ENCODE measurements at regions not wholly inside any gene's neighbourhood (a gene's known extent, or its start where the extent isn't known, plus 50 kb on each side); places are given as distances from the start of the nearest gene placed in this dataset.

GRCh38 chr1:118504221-118504644, 319.2 kb upstream of the SPAG17 start:
- Histone ChIP-seq H3K36me3 (replicated peaks; ENCODE audit: insufficient read depth, low read depth) (no peaks in the 10 kb centered on the region), H4K20me1 (ENCODE audit: insufficient read depth, poor library complexity, severe bottlenecking) (no peaks in the 10 kb centered on the region), H3K4me2 (no peak overlapping the region), H2AFZ (no peak overlapping the region), H3K4me1 (ENCODE audit: insufficient read depth) (no peaks in the 10 kb centered on the region), H3K9me2 (replicated peaks; ENCODE audit: insufficient read depth) (no peaks in the 10 kb centered on the region), H3K9me3 (ENCODE audit: low read depth) (no peaks in the 10 kb centered on the region), H3K27me3 (no peaks in the 10 kb centered on the region), H3K4me3 (no peak overlapping the region), H3K27ac (no peak overlapping the region), H3K79me2 (no peaks in the 10 kb centered on the region)
- DNase-seq (ENCODE audit: low spot score) = no peak
- 17% methylated on average over 2 of the region's 2 CpGs for WGBS (ENCODE audit: low lambda C conversion rate, missing lambda C conversion rate)
- no peak for TF ChIP-seq EZH2phosphoT487 (IDR thresholded peaks at IDR 0.05; ENCODE audit: low read depth, severe bottlenecking, unreplicated experiment)
- TF ChIP-seq EZH2 (IDR thresholded peaks at IDR 0.05; ENCODE audit: borderline replicate concordance) = no peak
- no peak for TF ChIP-seq CTCF (IDR thresholded peaks at IDR 0.05; ENCODE audit: poor library complexity)

GRCh38 chr1:118503752-118504151, 318.7 kb upstream of the SPAG17 start:
- no peak for DNase-seq (ENCODE audit: low spot score)
- no peaks in the 10 kb centered on the region for H3K4me1 ChIP-seq (ENCODE audit: insufficient read depth)
- no peak overlapping the region for H2AFZ ChIP-seq
- H3K9me3 ChIP-seq (ENCODE audit: low read depth) = no peaks in the 10 kb centered on the region
- TF ChIP-seq CTCF (IDR thresholded peaks at IDR 0.05; ENCODE audit: poor library complexity) = no peak
- TF ChIP-seq EZH2 (IDR thresholded peaks at IDR 0.05; ENCODE audit: borderline replicate concordance) = no peak
- no peak for TF ChIP-seq EZH2phosphoT487 (IDR thresholded peaks at IDR 0.05; ENCODE audit: low read depth, severe bottlenecking, unreplicated experiment)
- no peaks in the 10 kb centered on the region for H3K27me3 ChIP-seq
- no peaks in the 10 kb centered on the region for H3K36me3 ChIP-seq (replicated peaks; ENCODE audit: insufficient read depth, low read depth)
- no peaks in the 10 kb centered on the region for H4K20me1 ChIP-seq (ENCODE audit: insufficient read depth, poor library complexity, severe bottlenecking)
- no peaks in the 10 kb centered on the region for H3K79me2 ChIP-seq
- no peak overlapping the region for H3K4me3 ChIP-seq
- H3K9me2 ChIP-seq (replicated peaks; ENCODE audit: insufficient read depth) = no peaks in the 10 kb centered on the region
- H3K4me2 ChIP-seq = no peak overlapping the region
- no peak overlapping the region for H3K27ac ChIP-seq

- H2AFZ ChIP-seq = no peak overlapping the region
- no peak overlapping the region for H3K27ac ChIP-seq
- H3K27me3 ChIP-seq = no peaks in the 10 kb centered on the region
- 97% methylated on average over 1 of the region's 1 CpG for WGBS (ENCODE audit: low lambda C conversion rate, missing lambda C conversion rate)
- no peak overlapping the region for H3K4me2 ChIP-seq
- H3K79me2 ChIP-seq = no peaks in the 10 kb centered on the region
- no peaks in the 10 kb centered on the region for H3K9me2 ChIP-seq (replicated peaks; ENCODE audit: insufficient read depth)
- DNase-seq (ENCODE audit: low spot score) = no peak
- no peak overlapping the region for H3K4me3 ChIP-seq
- H3K9me3 ChIP-seq (ENCODE audit: low read depth) = no peaks in the 10 kb centered on the region
- H4K20me1 ChIP-seq (ENCODE audit: insufficient read depth, poor library complexity, severe bottlenecking) = no peaks in the 10 kb centered on the region
- H3K4me1 ChIP-seq (ENCODE audit: insufficient read depth) = no peaks in the 10 kb centered on the region
- no peaks in the 10 kb centered on the region for H3K36me3 ChIP-seq (replicated peaks; ENCODE audit: insufficient read depth, low read depth)
- TF ChIP-seq EZH2 (IDR thresholded peaks at IDR 0.05; ENCODE audit: borderline replicate concordance) = no peak
- no peak for TF ChIP-seq EZH2phosphoT487 (IDR thresholded peaks at IDR 0.05; ENCODE audit: low read depth, severe bottlenecking, unreplicated experiment)
- TF ChIP-seq CTCF (IDR thresholded peaks at IDR 0.05; ENCODE audit: poor library complexity) = no peak
These were observed 310.0 kb upstream of the SPAG17 start for GRCh38 chr1:118494998-118495397.

GRCh38 chr1:118488787-118489186, 303.8 kb upstream of the SPAG17 start:
- TF ChIP-seq EZH2 (IDR thresholded peaks at IDR 0.05; ENCODE audit: borderline replicate concordance) = no peak
- WGBS (ENCODE audit: low lambda C conversion rate, missing lambda C conversion rate) = 59% methylated on average over 3 of the region's 3 CpGs
- Histone ChIP-seq H3K36me3 (replicated peaks; ENCODE audit: insufficient read depth, low read depth) (no peaks in the 10 kb centered on the region), H2AFZ (no peak overlapping the region), H3K27ac (no peak overlapping the region), H3K4me3 (no peak overlapping the region), H3K79me2 (no peaks in the 10 kb centered on the region), H3K4me1 (ENCODE audit: insufficient read depth) (peaks cover 7% of the 10 kb centered on the region), H4K20me1 (ENCODE audit: insufficient read depth, poor library complexity, severe bottlenecking) (no peaks in the 10 kb centered on the region), H3K27me3 (no peaks in the 10 kb centered on the region), H3K4me2 (no peak overlapping the region), H3K9me2 (replicated peaks; ENCODE audit: insufficient read depth) (no peaks in the 10 kb centered on the region), H3K9me3 (ENCODE audit: low read depth) (no peaks in the 10 kb centered on the region)
- no peak for DNase-seq (ENCODE audit: low spot score)

Measured in hepatocyte (in vitro differentiated cells).